Neural progenitor cell (in vitro differentiated cells): ENCODE measurements at regions not wholly inside any gene's neighbourhood (a gene's known extent, or its start where the extent isn't known, plus 50 kb on each side); places are given as distances from the start of the nearest gene placed in this dataset.

Experiments
- CTCF ChIP-seq: fragments of 200-600 bp; sonication (generic); IDR thresholded peaks from 2 replicates; pipeline ENCODE4 v1.5.1; 2017; ENCODE audit warnings: antibody characterized with exemption, mild to moderate bottlenecking
- EZH2 ChIP-seq: fragments of 200-600 bp; sonication (generic); IDR thresholded peaks from 2 replicates; pipeline ENCODE4 v1.6.1; 2017; ENCODE audit warnings: antibody characterized with exemption, mild to moderate bottlenecking, moderate library complexity
- EZH2phosphoT487 ChIP-seq: fragments of 200-600 bp; sonication (generic); IDR thresholded peaks from 2 replicates; pipeline ENCODE4 v1.6.1; 2017; ENCODE audit warnings: antibody characterized with exemption

- TF ChIP-seq CTCF (no peak), EZH2phosphoT487 (no peak), EZH2 (no peak)
These were observed 146.0 kb downstream of the SLC30A10 start for GRCh38 chr1:219782311-219782710.
